ENCODE measurements at regions not wholly inside any gene's neighbourhood (a gene's known extent, or its start where the extent isn't known, plus 50 kb on each side); places are given as distances from the start of the nearest gene placed in this dataset.

DNA sequence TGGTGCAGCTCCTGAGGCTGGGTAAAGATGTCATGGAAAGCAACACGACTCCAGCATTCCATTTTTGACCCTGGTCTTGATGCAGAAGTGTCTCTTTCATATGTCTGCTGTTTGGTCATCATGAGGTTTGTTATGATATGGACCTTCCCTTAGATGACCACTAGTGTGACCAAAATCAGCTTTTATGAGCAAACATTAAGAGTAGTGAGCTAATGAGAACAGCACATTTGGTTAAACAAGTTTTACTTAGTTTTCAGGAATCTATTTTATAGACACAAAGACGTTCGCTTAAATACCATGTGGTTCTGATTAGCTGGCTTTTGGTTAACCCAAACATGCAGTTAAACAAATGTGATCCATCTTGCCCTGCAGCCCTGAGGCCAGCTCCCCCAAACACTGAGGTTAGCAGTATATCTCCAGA is 56.7 kb upstream of the ACTBL2 start:
- ATAC-seq, result no peak
- TF ChIP-seq SIN3A (IDR thresholded peaks at IDR 0.05; ENCODE audit: borderline replicate concordance, insufficient read depth, low read depth, low read length) (no peak), TCF7L2 (IDR thresholded peaks at IDR 0.05; ENCODE audit: low read depth, low read length) (no peak), REST (IDR thresholded peaks at IDR 0.05; ENCODE audit: insufficient read depth in 1 of 2, low read depth in 2 of 2, low read length in 1 of 2) (no peak), POLR2AphosphoS5 (IDR thresholded peaks at IDR 0.05; ENCODE audit: low read depth, low read length) (no peak)
- TF ChIP-seq, protein P1, sequence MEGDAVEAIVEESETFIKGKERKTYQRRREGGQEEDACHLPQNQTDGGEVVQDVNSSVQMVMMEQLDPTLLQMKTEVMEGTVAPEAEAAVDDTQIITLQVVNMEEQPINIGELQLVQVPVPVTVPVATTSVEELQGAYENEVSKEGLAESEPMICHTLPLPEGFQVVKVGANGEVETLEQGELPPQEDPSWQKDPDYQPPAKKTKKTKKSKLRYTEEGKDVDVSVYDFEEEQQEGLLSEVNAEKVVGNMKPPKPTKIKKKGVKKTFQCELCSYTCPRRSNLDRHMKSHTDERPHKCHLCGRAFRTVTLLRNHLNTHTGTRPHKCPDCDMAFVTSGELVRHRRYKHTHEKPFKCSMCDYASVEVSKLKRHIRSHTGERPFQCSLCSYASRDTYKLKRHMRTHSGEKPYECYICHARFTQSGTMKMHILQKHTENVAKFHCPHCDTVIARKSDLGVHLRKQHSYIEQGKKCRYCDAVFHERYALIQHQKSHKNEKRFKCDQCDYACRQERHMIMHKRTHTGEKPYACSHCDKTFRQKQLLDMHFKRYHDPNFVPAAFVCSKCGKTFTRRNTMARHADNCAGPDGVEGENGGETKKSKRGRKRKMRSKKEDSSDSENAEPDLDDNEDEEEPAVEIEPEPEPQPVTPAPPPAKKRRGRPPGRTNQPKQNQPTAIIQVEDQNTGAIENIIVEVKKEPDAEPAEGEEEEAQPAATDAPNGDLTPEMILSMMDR (IDR thresholded peaks at IDR 0.05), result no peak
- Histone ChIP-seq H3K27me3 (ENCODE audit: control insufficient read depth, insufficient read depth, low read length) (no peaks in the 10 kb centered on the region), H3K9me3 (ENCODE audit: control insufficient read depth, insufficient read depth, low read depth, low read length) (no peaks in the 10 kb centered on the region), H3K4me3 (ENCODE audit: low read depth in 2 of 2, low read length in 2 of 2) (no peak overlapping the region), H3K4me1 (ENCODE audit: control insufficient read depth, insufficient read depth, low read length) (no peaks in the 10 kb centered on the region), H3K27ac (ENCODE audit: low read length) (peak overlapping the region; percentile 23; the same call in 1 of the 2 replicates), H3K36me3 (ENCODE audit: control insufficient read depth, insufficient read depth, low read length) (no peaks in the 10 kb centered on the region; the same call in 1 of the 2 replicates)
- ChIA-PET POLR2A (interaction anchor here (0.6 kb wide), 1 partner anchor 242 kb away, joined by 7 read pairs; no protein-coding TSS in a partner anchor), CTCF (interaction anchor here (0.7 kb wide), 1 partner anchor 344 kb away, joined by 3 read pairs; no protein-coding TSS in a partner anchor)
- no peak for DNase-seq (ENCODE audit: low read depth, low spot score)
- BruUV-seq (replicated peaks), result no TSS peak
- in situ Hi-C loops (cut with HindIII; ENCODE audit: low pct_unique_long_range_greater_than_20kb, low sequenced_read_pairs) (no loop called here), intact Hi-C loops (cut with micrococcal nuclease; ENCODE audit: unreplicated experiment) (no loop called here)

DNA sequence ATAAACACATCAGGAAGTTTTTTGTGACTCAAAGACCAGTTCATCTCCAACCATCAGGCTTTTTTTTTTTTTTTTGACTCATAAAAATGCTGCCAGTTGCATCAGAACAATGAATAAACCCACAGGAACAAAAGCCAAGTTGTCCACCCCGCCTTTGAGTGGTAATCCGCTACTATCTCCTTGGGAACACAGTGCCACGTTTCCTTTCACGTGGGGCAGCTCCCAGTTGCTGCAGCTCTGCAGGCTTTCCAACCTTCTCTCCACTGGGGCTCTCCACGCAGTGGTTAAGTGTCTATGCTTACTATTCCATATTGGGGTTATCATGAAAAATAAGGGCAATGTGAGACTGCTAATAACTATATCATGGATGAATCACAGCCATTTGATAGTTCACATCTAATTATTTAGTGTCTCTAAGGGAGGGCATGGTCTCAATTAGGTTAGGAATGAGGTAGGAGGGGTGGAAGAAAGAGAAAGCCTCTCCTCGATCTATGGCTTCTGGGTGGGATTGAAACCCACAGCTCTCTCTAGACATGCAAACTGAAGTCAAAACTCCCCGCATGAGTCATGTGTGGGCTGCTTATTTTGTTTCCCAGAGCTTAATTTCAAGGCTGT is 55.8 kb upstream of the ACTBL2 start:
- Histone ChIP-seq H3K27ac (ENCODE audit: low read length) (no peak overlapping the region), H3K4me1 (ENCODE audit: control insufficient read depth, insufficient read depth, low read length) (no peaks in the 10 kb centered on the region), H3K9me3 (ENCODE audit: control insufficient read depth, insufficient read depth, low read depth, low read length) (no peaks in the 10 kb centered on the region), H3K4me3 (ENCODE audit: low read depth in 2 of 2, low read length in 2 of 2) (no peak overlapping the region), H3K27me3 (ENCODE audit: control insufficient read depth, insufficient read depth, low read length) (no peaks in the 10 kb centered on the region), H3K36me3 (ENCODE audit: control insufficient read depth, insufficient read depth, low read length) (no peaks in the 10 kb centered on the region; the same call in 1 of the 2 replicates)
- ChIA-PET CTCF (interaction anchor here (0.7 kb wide), 1 partner anchor 345 kb away, joined by 3 read pairs; no protein-coding TSS in a partner anchor), POLR2A (interaction anchor here (0.6 kb wide), 1 partner anchor 241 kb away, joined by 7 read pairs; no protein-coding TSS in a partner anchor)
- in situ Hi-C loops (cut with HindIII; ENCODE audit: low pct_unique_long_range_greater_than_20kb, low sequenced_read_pairs), result no loop called here
- no TSS peak for BruUV-seq (replicated peaks)
- no peak for TF ChIP-seq REST (IDR thresholded peaks at IDR 0.05; ENCODE audit: insufficient read depth in 1 of 2, low read depth in 2 of 2, low read length in 1 of 2)
- no peak for TF ChIP-seq POLR2AphosphoS5 (IDR thresholded peaks at IDR 0.05; ENCODE audit: low read depth, low read length)
- no peak for TF ChIP-seq SIN3A (IDR thresholded peaks at IDR 0.05; ENCODE audit: borderline replicate concordance, insufficient read depth, low read depth, low read length)
- no peak for TF ChIP-seq TCF7L2 (IDR thresholded peaks at IDR 0.05; ENCODE audit: low read depth, low read length)
- TF ChIP-seq, protein P1 (IDR thresholded peaks at IDR 0.05), result no peak
- DNase-seq (ENCODE audit: low read depth, low spot score) (no peak), ATAC-seq (no peak)
- intact Hi-C loops (cut with micrococcal nuclease; ENCODE audit: unreplicated experiment), result no loop called here

Measured in Panc1 (cell line).